ENCODE measurements at regions not wholly inside any gene's neighbourhood (a gene's known extent, or its start where the extent isn't known, plus 50 kb on each side); places are given as distances from the start of the nearest gene placed in this dataset.
A peak's percentile ranks its signal among the peaks of the same experiment; 100 is the strongest.
"Not testable (repeated sequence)": the region's sequence is repeated elsewhere in the genome, so short reads cannot be mapped to it uniquely, and the experiment has no call there.

DNA sequence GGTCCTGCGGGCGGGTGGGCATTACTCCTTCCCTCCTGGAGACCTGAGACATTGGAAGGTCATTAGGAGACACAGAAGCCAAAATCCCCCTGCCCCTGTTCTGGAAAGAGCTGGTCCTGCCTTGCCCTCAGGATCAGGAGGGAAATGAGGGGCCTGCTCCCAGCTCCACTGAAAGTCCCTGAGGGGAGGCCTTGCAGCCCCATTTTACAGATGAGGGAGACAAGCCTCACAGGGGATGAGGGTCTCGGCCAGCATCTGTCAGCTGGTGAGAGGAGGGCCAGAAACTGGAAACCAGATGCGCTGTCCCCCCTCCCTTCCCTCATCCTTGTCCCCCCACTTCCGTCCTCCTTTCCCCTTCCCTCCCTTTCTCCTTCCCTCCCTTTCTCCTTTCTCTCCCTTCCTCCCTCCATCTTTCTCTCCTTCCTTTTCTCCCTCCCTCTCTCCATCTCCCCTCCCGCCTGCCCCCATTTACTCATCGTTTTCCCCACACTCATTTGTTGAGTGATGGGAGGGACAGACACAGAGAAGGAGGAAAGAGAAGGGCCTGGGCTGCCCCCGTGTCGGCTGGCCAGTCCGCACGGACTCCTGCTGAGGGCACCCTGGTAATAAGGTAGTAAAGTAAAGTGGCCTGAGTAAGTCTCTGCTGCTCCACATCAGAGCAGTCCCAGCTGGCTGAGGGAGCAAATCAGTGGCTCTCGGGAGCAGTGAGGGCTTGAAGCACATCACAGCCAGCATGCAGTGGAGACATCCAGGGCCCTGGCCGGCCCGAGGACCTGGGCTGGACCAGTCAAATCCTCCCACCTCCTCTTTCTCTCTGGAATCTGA is 112.4 kb upstream of the ALDH1A3 start:
- DNase-seq, result no peak

GRCh38 chr15:100768501-100768931 is 111.1 kb upstream of the ALDH1A3 start:
- DNase-seq, result no peak

GRCh38 chr15:100769043-100769974 is 110.3 kb upstream of the ALDH1A3 start:
- no peak for DNase-seq

GRCh38 chr15:100769975-100770340 is 109.7 kb upstream of the ALDH1A3 start:
- no peak for DNase-seq

DNA sequence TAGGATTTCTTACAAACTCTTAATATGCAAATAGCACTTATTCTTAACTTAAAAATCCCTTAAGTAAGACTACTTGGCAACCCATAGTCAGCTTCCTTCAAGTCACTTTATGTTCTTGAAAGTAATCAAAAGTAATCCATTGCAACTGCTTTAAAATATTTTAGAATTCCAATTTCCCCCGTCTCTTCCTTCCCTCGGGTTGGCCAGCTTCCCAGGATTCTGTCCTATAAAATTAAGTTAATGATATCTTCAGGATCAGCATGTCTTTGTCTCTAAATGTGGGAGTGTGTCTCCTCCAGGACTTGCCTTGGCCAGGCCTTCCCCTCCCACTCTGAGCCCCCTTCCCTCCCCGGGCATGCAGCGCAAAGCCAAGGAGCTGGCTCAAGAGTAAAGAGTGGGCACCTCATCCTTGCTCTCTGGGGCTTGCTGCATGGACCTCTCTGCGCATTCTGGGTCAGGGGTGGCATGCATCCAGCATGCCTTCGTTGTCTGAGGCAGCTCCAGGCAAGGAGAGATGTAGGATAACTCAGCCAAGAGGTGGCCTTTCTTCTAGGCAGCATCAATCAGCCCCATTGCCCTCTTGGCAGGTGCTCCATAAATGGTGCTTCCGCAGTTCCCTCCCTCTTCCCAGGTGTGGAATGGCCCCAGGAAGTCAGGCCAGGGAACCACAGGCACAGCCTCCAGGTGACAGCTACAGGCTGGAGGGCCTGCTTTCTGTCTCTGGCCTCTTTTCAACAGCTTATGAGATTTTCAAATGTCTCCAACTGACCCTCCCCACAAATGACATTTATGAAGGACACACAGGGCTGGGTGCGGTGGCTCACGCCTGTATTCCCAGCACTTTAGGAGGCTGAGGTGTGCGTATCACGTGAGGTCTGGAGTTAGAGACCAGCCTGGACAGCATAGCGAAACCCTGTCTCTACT is 108.7 kb upstream of the ALDH1A3 start:
- DNase-seq, result no peak

DNA sequence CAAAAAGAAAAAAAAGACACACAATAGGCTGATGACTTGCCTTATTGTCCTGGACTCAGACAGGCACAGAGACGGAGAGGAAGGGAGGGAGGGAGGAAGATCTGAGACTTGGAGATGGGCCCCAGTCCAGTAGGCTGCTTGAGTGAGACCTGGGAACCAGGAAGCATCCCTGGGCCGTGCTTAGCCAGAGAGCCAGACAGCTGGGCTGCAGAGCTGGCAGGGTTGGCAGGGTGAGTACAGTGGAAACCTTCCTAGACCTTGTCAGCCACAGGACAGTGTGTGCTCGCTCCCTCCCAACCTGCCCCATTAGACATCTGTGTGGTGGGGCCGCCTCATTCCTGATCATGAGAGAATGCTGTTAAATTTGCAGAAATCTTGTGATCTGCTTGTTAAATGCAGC is 107.9 kb upstream of the ALDH1A3 start:
- no peak for DNase-seq

- no peak for DNase-seq
These were observed 107.2 kb upstream of the ALDH1A3 start for GRCh38 chr15:100772478-100772877.

- no peak for DNase-seq
These were observed 106.6 kb upstream of the ALDH1A3 start for GRCh38 chr15:100772892-100773520.

DNA sequence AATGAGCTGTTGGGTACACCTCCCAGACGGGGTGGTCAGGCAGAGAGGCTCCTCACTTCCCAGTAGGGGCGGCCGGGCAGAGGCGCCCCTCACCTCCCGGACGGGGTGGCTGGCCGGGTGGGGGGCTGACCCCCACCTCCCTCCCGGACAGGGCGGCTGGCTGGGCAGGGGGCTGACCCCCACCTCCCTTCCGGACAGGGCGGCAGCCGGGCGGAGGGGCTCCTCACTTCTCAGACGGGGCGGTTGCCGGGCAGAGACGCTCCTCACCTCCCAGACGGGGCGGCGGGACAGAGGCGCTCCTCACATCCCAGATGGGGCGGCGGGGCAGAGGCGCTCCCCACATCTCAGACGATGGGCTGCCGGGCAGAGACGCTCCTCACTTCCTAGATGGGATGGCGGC is 105.6 kb upstream of the ALDH1A3 start:
- not testable (repeated sequence) for DNase-seq

GRCh38 chr15:100775581-100776185 is 103.9 kb upstream of the ALDH1A3 start:
- no peak for DNase-seq

- peak; percentile 74 for DNase-seq
These were observed 101.8 kb upstream of the ALDH1A3 start for GRCh38 chr15:100777821-100778220.

- DNase-seq, result no peak
These were observed 100.8 kb upstream of the ALDH1A3 start for GRCh38 chr15:100778831-100779288.

GRCh38 chr15:100779331-100780207 is 100.1 kb upstream of the ALDH1A3 start:
- no peak for DNase-seq

DNA sequence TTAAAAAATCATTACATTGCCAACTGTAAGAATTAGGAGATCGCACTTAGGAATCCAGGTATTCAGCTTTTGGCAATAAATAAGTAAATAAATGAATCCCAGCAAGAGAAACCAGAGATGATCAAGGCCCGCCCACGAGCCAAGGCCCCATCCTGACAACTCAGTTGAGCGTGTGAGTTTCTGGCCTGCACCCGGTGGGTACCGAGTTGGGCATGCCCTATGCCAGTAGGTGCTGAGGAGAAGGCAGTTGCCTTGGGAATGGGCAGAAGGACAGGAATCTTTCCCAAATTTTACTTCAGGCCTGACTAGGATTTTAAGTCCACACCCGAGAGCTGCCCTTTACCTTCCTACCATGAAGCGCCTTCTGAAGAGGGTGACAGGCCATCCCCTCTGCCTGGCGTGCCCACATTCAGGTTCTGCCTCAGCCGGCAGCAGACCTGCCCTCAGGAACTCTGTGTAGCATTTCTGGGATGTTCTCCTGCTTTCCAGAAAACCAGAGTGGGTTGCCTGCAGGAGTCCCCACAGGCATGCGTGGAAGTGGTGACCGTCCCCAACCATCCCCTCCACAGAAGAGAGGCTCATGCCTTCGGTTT is 99.3 kb upstream of the ALDH1A3 start:
- DNase-seq, result no peak

- no peak for DNase-seq
These were observed 98.3 kb upstream of the ALDH1A3 start for GRCh38 chr15:100781061-100781960.

GRCh38 chr15:100781961-100782530 is 97.6 kb upstream of the ALDH1A3 start:
- DNase-seq, result no peak

GRCh38 chr15:100783291-100783690 is 96.3 kb upstream of the ALDH1A3 start:
- DNase-seq, result no peak

DNA sequence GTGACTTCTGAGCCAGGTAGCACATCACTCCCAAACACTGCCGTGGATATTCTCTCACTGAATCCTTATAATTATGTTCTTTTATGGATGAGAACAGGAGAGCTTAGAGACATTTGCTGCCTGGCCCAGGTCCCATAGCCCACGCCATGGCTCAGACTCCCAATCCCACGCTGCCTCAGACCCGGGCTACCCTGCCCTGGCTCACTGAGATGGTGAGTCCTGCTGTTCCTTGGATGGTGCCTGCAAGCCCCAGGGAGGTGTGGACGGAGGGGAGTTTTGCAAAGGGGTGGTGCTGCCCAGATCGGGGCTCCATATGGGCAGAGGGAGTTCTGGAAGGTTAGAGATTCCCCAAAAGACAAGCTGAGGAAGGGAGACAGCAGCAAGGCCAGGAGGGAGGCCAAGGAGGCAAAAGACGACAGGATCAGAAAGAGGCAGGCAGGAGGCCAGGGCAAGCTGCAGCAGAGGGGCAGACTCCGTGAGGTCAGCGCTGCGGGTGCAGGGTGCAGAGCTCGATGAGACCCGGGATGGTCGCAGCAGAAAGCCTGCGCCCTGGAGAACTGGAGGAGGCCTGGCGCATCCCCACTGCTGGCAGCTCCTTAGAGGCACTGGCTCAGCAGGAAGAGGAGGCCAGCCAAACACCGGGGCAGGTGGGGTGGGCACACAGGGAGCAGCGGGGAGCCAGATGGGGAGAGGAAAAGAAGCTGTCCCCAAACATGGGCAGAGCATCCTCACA is 95.7 kb upstream of the ALDH1A3 start:
- DNase-seq, result no peak

Measured in fibroblast of skin of back (primary cell).